ENCODE measurements at regions not wholly inside any gene's neighbourhood (a gene's known extent, or its start where the extent isn't known, plus 50 kb on each side); places are given as distances from the start of the nearest gene placed in this dataset.

DNA sequence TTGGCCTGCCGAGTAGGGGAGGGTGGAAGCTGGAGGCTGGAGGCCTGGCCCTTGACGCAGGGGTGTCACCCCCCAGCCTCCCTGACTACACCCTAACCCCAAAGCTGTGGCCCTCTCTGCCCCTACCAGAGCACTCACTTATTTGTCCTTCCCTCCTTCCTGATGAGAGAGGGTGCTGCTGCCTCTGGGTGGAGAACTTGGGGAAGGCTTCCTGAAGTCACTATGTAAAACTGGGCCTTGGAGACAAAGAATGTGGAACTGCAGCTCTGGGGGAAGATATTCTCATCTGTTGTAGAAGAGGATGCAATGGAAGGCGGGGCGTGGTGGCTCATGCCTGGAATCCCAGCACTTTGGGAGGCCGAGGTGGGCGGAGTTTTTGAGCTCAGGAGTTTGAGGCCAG lies 485.2 kb downstream of the ZNF536 start:
- peaks cover 9% of the 10 kb centered on the region for H3K4me1 Mint-ChIP-seq
- ATAC-seq (no peak; the same call in 1 of the 2 replicates), DNase-seq (ENCODE audit: low spot score) (peak; percentile 22)
- POLR2A ChIA-PET = interaction anchor here (0.7 kb wide), 1 partner anchor 1220 kb away, joined by 6 read pairs; no protein-coding TSS in a partner anchor
- no peak overlapping the region for H3K27ac Mint-ChIP-seq
- TF ChIP-seq USF2 (CRISPR knock-in tag; IDR thresholded peaks at IDR 0.05) (no peak), KAT7 (CRISPR knock-in tag; IDR thresholded peaks at IDR 0.05; ENCODE audit: borderline replicate concordance) (no peak), ESRRA (CRISPR knock-in tag; IDR thresholded peaks at IDR 0.05; ENCODE audit: borderline replicate concordance) (no peak), NR3C1 (CRISPR knock-in tag; conservative IDR thresholded peaks at IDR 0.05; ENCODE audit: low read depth) (no peak), ERG (CRISPR knock-in tag; IDR thresholded peaks at IDR 0.05) (no peak), ZBTB21 (CRISPR knock-in tag; IDR thresholded peaks at IDR 0.05; ENCODE audit: borderline replicate concordance) (no peak), IRF2 (CRISPR knock-in tag; IDR thresholded peaks at IDR 0.05; ENCODE audit: borderline replicate concordance, low read depth) (no peak), OVOL2 (CRISPR knock-in tag; IDR thresholded peaks at IDR 0.05; ENCODE audit: borderline replicate concordance) (no peak), FOXP4 (CRISPR knock-in tag; IDR thresholded peaks at IDR 0.05) (no peak), JUN (CRISPR knock-in tag; IDR thresholded peaks at IDR 0.05) (no peak), PREB (CRISPR knock-in tag; IDR thresholded peaks at IDR 0.05; ENCODE audit: borderline replicate concordance) (no peak), AR (CRISPR knock-in tag; IDR thresholded peaks at IDR 0.05) (no peak), FOXK1 (CRISPR knock-in tag; IDR thresholded peaks at IDR 0.05) (no peak), ZNF317 (CRISPR knock-in tag; IDR thresholded peaks at IDR 0.05; ENCODE audit: borderline replicate concordance, low read depth) (no peak), STAT6 (CRISPR knock-in tag; conservative IDR thresholded peaks at IDR 0.05; ENCODE audit: low read depth) (no peak), NR2C2 (CRISPR knock-in tag; IDR thresholded peaks at IDR 0.05) (no peak), E2F5 (CRISPR knock-in tag; IDR thresholded peaks at IDR 0.05) (no peak), FOXP1 (CRISPR knock-in tag; IDR thresholded peaks at IDR 0.05; ENCODE audit: borderline replicate concordance) (no peak)
- TF ChIP-seq, protein P1, sequence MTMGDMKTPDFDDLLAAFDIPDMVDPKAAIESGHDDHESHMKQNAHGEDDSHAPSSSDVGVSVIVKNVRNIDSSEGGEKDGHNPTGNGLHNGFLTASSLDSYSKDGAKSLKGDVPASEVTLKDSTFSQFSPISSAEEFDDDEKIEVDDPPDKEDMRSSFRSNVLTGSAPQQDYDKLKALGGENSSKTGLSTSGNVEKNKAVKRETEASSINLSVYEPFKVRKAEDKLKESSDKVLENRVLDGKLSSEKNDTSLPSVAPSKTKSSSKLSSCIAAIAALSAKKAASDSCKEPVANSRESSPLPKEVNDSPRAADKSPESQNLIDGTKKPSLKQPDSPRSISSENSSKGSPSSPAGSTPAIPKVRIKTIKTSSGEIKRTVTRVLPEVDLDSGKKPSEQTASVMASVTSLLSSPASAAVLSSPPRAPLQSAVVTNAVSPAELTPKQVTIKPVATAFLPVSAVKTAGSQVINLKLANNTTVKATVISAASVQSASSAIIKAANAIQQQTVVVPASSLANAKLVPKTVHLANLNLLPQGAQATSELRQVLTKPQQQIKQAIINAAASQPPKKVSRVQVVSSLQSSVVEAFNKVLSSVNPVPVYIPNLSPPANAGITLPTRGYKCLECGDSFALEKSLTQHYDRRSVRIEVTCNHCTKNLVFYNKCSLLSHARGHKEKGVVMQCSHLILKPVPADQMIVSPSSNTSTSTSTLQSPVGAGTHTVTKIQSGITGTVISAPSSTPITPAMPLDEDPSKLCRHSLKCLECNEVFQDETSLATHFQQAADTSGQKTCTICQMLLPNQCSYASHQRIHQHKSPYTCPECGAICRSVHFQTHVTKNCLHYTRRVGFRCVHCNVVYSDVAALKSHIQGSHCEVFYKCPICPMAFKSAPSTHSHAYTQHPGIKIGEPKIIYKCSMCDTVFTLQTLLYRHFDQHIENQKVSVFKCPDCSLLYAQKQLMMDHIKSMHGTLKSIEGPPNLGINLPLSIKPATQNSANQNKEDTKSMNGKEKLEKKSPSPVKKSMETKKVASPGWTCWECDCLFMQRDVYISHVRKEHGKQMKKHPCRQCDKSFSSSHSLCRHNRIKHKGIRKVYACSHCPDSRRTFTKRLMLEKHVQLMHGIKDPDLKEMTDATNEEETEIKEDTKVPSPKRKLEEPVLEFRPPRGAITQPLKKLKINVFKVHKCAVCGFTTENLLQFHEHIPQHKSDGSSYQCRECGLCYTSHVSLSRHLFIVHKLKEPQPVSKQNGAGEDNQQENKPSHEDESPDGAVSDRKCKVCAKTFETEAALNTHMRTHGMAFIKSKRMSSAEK (CRISPR knock-in tag; IDR thresholded peaks at IDR 0.05; ENCODE audit: borderline replicate concordance) = no peak
- TF ChIP-seq, protein P2, sequence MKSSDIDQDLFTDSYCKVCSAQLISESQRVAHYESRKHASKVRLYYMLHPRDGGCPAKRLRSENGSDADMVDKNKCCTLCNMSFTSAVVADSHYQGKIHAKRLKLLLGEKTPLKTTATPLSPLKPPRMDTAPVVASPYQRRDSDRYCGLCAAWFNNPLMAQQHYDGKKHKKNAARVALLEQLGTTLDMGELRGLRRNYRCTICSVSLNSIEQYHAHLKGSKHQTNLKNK (CRISPR knock-in tag; IDR thresholded peaks at IDR 0.05) = no peak
- H3K9me3 Mint-ChIP-seq = peaks cover 8% of the 10 kb centered on the region
- CTCF ChIA-PET = interaction anchor here (0.7 to 1.3 kb wide), 4 partner anchors 25 to 73 kb away, joined by 3 to 5 read pairs (median 3); no protein-coding TSS in a partner anchor
- no peak overlapping the region for H3K4me3 Mint-ChIP-seq
- no peaks in the 10 kb centered on the region for H3K27me3 Mint-ChIP-seq (ENCODE audit: low read depth)
- no peaks in the 10 kb centered on the region for H3K36me3 Mint-ChIP-seq
